Mucosa of gallbladder (tissue), 1 donor: ENCODE measurements at regions not wholly inside any gene's neighbourhood (a gene's known extent, or its start where the extent isn't known, plus 50 kb on each side); places are given as distances from the start of the nearest gene placed in this dataset.
"Not testable (repeated sequence)": the region's sequence is repeated elsewhere in the genome, so short reads cannot be mapped to it uniquely, and the experiment has no call there.

Experiments
- DNase-seq: peaks from one replicate; pipeline ENCODE4 v3.0.0-alpha.2; 2020; ENCODE audit warnings: low spot score
- donor health status: DM: no; HTN: no; CAD: no.

DNA sequence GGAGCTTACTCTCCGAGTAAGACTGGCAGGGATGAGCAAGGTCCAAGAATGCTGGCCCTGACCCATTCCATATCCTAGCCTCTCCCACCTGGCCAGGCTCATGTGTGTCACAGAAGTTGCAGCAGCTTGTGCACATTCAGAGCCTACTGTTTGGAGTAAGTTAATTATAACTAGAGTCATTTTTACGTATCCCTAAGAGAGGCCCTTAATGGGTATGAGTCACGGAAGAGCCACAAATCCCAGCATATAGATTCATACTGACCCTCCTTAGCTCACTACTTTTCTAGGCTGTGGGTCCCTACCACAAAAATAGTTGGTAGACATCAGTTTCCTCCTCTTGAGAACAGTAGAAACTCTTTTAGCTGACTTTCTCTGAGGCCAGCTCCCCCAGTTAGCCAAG lies 118.3 kb upstream of the FRG1 start:
- no peak for DNase-seq

DNA sequence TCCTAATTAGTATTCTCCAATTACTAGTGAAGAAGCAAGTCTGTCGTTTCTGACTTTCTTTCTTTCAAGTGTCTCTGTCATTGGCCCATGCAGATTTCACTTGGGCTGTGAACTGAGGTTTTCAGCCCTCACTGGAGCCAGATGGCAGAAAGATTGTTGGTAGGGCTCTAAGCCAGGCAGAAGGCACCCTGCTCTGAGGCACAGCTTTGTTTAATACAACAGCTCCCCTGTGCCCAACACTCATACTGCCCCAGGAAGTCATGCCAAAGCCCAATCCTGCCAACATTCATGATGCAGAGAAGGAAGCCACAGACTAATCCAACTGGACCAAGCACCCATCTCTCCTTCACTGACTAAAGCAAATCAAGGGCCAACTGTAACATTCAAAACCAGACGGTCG lies 117.1 kb upstream of the FRG1 start:
- no peak for DNase-seq

DNA sequence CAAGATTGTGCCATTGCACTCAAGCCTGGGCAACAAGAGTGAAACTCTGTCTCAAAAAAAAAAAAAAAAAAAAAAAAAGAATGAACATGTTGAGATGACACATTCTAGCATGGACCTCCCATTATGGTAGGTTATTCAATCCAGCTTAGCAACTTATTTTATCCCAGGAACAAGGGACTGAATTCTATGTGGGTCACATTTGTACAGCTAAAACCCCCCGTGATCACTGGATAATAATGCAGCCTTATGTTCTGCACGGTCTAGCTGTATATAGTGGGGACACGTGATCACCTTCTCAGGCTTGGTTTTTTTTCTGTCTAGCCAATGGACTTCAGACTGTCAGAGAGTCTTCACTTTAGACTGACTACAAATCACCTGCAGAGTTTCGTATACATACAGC lies 115.2 kb upstream of the FRG1 start:
- DNase-seq: no peak

DNA sequence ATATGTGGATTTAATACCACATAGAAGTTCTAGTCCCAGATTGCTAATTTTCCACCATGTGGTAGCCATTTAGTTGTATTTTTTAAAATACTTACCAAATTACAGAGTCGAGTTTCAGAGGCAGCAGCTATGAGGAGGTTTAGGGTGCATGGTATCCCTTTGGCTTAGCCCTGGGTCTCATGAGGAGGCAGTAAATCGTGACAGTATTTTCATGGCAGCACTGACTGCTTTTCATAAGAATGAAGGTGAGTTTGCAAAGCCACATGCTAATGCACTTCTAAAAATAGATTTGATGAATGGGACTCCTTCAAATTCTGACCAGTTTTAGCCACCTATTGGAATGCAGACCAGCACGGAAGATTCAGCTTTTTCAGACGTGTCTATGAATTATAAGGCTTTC lies 114.0 kb upstream of the FRG1 start:
- no peak for DNase-seq

DNA sequence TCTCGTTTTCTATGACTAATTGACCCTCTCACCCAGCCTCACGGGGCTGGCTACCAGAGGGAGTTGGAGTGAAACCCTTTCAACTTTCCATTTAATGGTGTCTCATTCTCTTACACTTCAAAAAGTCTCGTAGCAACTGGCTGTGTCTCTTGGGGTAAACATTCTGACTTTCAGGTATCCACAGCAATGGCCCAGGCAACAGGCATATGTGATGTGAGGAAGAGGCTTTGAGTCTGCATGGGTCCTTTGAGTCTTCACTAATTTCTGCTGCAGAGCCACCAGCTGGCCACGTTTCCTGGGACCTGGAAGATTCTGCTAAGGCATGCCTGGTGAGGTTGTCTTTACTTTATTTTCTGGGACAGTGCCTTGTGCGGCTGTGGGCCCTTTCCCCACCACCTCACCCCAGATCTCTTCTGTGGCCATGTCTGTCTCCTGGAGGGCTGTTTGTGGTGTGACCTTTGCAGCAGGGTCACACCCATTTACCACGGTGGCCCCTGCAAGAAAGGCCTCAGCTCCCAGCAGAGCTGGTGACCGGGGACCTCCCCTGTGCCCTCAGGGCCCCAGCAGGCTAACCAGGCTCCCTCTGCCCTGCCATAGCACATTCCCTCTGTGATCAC lies 112.5 kb upstream of the FRG1 start:
- DNase-seq: no peak

DNA sequence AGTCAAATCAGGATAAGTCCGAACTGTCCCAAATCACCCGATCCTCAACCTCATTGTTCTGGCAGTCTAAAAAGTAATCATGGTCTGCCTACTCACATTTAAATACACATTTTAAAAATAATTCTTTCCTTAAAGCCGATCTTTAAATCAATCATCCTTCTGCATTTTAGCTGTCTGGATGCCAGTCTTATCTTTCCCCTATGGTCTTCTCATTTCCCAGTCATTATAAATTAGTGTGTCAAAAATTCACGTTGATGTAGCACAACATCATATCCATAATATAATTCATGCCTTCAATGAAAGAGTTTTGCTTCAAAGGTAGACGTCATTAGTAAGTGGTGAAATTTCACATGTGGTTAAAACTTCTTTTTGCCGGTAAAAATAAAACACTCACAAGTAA lies 108.1 kb upstream of the FRG1 start:
- no peak for DNase-seq

DNA sequence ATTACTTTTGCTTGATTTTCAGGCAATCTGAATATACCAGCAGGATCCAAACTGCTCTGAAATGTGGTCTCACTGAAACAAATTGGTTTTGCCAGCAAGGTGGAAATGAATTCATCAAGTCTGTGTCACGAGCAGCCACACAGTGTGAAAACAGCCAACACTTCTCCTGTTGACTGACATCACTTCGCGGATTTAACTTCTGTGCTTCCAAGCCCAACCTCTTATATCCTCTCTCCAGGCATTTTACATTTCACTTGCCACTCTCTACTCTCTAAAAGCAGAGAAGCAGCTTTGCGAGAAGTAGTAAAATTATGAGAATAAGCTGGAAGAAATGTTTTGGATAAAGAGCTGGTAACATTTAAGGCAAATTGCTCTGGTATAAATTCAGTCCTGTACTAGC lies 106.1 kb upstream of the FRG1 start:
- no peak for DNase-seq

DNA sequence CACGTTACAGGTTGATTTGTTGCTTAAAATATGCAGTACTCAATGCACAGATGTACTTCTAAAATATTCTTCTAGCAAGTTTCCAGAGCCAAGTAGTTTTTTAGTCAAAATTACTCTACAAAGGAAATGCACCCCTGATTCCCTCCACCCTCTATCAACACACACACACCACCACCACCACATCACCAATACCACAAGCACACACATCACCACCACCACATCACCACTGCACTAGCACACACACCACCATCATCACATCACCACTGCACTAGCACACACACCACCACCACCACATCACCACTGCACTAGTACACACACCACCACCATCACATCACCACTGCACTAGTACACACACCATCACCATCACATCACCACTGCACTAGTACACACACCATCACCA lies 105.2 kb upstream of the FRG1 start:
- no peak for DNase-seq

DNA sequence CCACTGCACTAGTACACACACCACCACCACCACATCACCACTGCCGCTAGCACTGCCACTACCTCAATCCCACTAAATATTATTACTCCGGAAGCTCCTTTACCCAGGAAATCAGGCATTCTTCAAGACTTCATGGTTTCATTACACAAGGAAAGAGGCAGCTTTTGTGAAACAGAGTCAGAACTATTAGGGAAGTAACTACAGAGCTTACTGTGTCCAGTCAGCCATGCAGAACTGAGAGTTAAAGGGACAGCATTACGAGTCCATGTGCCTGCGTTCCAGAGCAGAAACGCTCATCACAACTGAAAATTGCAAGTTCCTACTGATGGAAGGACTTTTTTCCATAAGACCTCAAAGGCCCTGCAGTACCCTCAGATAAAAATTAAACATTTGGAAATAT lies 103.2 kb upstream of the FRG1 start:
- no peak for DNase-seq

DNA sequence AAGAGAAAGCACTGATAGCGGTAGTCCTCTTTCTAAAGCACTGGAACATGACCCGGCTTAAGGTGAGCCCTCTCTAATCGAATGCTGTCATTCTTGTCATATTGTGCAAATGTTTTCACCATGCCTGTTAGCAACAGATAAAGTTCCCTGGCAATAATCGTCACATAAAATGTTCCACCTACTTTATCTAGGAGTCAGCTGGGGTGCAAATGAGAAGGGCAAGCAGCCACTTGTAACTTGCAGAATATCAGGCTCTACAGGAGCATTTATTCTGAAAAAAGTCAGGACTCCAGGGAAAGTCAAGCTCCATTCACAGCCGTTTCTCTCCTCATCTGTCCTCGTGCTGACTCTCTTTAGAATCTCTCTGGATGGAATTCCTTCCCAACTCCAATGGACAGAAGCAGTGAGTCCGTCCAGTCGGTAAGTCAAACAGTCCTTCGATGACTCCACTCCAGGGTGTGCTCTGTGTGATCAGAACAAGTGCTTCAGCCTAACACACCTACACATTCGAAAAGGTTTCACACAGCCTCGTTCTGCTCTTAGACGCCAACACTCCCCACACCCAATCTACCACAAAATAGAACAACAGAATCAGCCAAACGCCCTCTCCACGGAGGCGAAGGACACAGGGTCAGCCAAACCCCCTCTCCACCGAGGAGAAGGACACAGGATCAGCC lies 101.7 kb upstream of the FRG1 start:
- DNase-seq: no peak

DNA sequence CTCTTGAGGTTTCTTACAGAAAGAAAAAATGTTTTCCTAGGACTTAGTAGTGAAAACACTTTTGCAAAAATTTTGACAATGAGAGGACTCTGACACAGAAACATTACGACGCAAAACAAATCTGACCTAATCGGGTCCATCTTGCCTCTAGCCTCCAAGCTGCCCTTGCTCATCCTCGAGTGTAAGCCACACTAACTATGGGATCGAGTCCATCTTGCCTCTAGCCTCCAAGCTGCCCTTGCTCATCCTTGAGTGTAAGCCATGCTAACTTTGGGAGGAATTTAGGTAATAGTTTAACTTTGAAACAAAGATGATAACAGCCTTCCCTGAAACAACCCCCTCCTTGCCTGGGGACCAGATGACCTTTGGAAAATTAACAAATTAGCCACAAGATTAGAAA lies 100.3 kb upstream of the FRG1 start:
- no peak for DNase-seq

DNA sequence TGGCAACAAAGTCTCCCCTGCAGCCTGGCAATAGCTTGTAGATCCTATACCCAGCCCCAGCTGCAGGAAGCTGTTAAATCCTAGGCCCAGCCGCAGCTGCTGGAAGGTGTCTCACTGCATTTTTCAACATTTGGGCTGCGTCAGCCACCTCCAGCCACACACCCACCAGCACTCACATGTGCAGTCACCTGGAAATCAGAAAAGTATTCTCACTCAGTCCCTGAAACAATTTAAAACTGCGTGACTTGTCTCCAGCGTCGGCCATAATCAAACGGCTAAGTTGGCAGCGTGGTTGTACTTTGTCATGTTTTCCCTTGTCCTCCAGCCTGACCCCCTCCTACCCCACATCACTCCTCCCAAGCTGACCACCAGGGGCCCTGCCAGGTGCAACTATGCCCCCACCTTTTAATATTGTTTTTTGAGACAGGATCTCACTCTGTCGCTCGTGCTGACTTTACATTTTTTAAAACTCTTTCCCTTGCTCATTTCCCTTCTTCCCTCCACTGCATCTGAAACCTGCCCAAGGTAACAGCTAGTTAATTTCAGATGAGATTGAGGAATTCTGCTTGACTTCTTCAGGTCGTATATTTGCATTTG lies 97.2 kb upstream of the FRG1 start:
- DNase-seq: no peak

DNA sequence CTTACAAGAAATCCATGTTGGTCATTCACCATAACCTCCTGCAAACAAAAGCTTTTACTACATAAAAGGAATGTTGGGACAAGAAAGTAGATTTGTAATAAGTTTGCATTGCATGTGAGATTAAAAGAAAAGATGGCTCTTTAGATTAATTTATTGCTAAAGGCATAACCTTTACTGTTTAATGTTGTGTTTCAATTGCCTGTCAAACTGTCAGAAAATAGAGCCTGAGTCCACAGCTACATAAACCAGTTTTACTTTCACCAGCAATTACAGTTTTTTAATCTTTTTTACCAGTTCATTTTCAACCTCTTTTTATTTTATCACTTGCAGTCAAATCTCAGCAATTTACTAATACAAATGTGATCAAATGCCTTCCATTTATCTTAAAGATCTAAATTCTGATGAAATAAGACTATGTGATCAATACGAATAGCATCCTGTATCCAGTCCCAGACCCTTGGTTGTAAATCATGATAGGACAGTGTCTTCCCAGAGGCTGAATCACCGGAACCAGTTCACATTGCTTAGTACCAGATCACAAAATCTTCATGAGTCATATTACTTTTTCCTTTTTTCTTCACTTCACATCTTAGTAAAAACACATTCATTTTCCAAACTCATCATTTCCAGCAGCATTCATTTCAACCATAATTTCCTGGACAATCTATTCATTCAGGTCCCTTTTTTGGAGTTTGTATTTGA lies 95.4 kb upstream of the FRG1 start:
- DNase-seq: no peak

DNA sequence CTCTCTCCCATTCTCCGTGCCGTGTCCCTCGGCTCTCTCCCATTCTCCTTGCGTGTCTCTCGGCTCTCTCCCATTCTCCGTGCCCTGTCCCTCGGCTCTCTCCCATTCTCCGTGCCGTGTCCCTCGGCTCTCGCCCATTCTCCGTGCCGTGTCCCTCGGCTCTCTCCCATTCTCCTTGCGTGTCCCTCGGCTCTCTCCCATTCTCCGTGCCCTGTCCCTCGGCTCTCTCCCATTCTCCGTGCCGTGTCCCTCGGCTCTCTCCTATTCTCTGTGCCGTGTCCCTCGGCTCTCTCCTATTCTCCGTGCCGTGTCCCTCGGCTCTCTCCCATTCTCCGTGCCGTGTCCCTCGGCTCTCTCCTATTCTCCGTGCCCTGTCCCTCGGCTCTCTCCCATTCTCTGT lies 94.6 kb upstream of the FRG1 start:
- DNase-seq: not testable (repeated sequence)

DNA sequence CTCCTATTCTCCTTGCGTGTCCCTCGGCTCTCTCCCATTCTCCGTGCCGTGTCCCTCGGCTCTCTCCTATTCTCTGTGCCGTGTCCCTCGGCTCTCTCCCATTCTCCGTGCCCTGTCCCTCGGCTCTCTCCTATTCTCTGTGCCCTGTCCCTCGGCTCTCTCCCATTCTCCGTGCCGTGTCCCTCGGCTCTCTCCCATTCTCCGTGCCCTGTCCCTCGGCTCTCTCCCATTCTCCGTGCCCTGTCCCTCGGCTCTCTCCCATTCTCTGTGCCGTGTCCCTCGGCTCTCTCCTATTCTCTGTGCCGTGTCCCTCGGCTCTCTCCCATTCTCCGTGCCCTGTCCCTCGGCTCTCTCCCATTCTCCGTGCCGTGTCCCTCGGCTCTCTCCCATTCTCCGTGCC lies 94.1 kb upstream of the FRG1 start:
- not testable (repeated sequence) for DNase-seq

DNA sequence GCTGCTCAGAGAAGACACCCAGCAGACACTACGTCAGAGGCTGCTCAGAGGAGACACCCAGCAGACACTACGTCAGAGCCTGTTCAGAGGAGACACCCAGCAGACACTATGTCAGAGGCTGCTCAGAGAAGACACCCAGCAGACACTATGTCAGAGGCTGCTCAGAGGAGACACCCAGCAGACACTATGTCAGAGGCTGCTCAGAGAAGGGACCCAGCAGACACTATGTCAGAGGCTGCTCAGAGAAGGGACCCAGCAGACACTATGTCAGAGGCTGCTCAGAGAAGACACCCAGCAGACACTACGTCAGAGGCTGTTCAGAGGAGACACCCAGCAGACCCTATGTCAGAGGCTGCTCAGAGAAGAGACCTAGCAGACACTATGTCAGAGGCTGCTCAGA lies 92.0 kb upstream of the FRG1 start:
- not testable (repeated sequence) for DNase-seq

DNA sequence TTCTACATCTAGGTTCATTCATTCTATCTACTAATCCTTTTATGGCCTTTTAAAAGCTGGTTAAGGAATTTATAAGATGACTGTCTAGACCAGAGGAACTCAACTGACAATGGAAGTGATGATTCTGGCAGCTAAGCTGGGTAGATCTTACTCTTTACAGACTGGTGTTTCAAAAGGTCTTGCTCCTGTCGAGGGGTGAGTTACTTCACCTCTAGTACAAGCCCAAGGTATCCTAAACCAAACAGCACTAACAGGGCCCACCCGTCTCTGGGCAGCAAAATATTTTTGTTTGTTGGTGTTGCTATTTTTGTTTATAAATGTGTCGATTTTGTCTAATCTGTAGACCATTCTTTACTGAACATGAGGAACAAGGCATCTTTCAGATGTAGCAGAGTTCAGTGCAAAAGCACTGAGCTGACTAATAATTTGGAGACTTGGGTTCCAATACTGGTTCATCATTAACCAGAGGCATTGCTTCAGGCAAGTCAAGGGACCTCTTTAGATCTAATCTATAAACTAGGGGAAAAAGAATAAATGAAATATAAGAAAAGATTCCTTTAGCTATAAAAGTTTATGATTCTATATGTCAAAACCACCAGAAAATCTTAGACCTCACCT lies 90.3 kb upstream of the FRG1 start:
- DNase-seq: no peak

DNA sequence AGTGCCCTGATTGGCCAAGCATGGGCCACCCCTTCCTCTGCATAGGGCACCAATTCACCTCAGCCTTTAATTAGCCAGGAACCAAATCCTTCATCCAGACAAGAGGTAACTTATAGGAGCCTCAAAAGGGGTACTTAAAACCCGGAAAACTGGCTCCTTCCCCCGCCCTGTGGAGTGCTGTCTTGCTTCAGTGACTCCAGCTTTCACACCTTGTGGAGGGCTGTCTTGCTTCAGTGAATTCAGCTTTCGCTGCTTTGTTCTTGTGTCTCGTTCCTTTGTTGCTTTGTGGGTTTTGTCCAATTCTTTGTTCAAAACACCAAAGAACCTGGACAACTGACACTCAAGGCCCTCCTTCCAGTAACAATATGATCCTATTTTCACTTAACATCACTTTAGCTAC lies 82.2 kb upstream of the FRG1 start:
- no peak for DNase-seq

DNA sequence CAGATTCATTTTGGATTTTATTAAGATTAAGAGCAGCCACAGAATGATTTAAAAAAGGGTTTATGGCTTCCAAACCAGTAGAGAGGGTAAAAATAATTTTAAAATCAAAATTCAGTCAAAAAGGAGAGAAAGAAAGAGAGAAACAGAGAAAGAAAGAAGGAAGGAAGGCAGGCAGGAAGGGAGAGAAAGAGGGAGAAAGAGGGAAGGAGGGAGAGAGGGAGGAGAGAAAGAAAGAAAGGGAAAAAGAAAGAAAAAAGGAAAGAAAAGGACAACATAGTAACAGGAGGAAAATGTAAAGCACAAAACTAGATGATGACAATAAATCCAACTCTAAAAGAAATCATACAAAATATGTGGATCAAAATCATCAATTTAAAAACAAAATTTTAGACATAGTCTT lies 79.6 kb upstream of the FRG1 start:
- DNase-seq: no peak

DNA sequence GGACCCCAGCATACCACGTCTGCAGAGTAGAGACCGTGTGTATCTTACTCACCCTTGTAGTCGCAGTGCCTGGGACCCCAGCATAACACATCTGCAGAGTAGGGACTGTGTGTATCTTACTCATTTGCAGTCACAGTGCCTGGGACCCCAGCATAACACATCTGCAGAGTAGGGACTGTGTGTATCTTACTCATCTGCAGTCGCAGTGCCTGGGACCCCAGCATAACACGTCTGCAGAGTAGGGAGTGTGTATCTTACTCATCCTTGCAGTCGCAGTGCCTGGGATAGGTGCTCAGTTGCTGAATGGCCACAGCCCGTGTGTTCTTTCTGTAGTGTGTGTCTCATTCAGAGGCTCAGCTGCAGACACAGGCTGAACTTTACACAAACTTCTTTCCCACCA lies 71.4 kb upstream of the FRG1 start:
- no peak for DNase-seq

DNA sequence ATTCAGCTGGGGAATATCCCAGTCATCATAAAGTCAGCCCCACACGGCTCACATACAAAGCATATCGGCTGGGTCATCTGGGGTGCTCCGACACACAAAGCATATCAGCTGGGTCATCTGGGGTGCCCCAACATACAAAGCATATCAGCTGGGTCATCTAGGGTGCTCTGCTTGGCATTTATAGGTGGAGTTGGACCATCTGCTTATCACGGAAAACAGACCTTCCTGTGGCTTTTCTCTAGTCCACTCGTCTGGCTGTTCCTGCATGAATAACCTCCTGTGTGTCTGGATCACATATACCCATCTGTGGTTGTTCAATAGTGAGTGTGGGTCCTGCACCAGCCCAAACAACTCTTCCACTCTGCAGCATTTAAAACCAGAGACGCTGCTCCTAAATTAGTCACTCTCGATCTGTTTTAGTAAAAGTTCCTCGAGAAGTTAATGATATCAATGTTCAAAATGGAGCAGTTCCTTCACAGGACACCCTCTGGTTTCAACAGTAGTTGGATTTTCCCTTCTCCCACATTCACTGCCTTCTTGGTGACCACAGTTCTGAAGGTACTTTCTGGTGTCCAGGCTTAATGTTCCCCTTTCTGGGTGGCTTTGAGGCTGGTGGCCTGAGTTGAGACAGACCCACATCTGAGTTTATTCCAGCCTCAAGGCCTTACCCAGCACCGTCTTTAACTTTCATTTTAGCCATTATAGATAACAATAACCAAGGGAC lies 70.0 kb upstream of the FRG1 start:
- no peak for DNase-seq

DNA sequence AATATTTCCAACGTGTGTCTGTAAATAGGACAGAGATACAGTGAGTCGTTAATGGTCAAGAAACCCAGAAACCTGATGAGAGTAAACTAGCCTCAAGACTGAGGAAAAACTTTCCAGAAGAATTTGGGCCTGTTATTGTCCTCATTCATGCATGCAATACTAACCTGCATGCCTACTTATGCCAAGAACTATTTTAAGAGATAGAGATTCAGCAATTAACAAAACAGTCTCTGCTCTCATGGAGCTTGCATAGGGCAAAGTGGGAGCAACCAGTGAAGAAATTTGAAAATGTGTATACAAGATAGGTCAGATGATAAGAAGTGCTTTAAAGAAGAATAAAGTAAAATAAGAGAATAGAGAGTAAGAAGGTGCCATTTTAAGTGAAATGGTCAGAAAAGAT lies 66.1 kb upstream of the FRG1 start:
- no peak for DNase-seq
